Choroid plexus epithelial cell (primary cell): ENCODE measurements at regions not wholly inside any gene's neighbourhood (a gene's known extent, or its start where the extent isn't known, plus 50 kb on each side); places are given as distances from the start of the nearest gene placed in this dataset.

Experiments used
- DNase-seq: peaks from one replicate; pipeline ENCODE4 v3.0.0-alpha.2; 2010; ENCODE audit warnings: low read depth
- H3K4me3 ChIP-seq: 2 replicates; pipeline ENCODE4 v1.5.1; 2011; ENCODE audit warnings: low read depth, mild to moderate bottlenecking, control low read depth, low read length, moderate library complexity
- TF ChIP-seq, protein P1 (sequence below): conservative IDR thresholded peaks from 2 replicates; pipeline ENCODE4 v1.5.1; 2011; ENCODE audit warnings: low read depth, mild to moderate bottlenecking, control low read depth, inconsistent platforms, low read length, moderate library complexity

GRCh38 chr13:47287291-47287751 lies 390.5 kb upstream of the HTR2A start:
- TF ChIP-seq, protein P1, sequence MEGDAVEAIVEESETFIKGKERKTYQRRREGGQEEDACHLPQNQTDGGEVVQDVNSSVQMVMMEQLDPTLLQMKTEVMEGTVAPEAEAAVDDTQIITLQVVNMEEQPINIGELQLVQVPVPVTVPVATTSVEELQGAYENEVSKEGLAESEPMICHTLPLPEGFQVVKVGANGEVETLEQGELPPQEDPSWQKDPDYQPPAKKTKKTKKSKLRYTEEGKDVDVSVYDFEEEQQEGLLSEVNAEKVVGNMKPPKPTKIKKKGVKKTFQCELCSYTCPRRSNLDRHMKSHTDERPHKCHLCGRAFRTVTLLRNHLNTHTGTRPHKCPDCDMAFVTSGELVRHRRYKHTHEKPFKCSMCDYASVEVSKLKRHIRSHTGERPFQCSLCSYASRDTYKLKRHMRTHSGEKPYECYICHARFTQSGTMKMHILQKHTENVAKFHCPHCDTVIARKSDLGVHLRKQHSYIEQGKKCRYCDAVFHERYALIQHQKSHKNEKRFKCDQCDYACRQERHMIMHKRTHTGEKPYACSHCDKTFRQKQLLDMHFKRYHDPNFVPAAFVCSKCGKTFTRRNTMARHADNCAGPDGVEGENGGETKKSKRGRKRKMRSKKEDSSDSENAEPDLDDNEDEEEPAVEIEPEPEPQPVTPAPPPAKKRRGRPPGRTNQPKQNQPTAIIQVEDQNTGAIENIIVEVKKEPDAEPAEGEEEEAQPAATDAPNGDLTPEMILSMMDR, result no peak
- peak; percentile 79 for DNase-seq

DNA sequence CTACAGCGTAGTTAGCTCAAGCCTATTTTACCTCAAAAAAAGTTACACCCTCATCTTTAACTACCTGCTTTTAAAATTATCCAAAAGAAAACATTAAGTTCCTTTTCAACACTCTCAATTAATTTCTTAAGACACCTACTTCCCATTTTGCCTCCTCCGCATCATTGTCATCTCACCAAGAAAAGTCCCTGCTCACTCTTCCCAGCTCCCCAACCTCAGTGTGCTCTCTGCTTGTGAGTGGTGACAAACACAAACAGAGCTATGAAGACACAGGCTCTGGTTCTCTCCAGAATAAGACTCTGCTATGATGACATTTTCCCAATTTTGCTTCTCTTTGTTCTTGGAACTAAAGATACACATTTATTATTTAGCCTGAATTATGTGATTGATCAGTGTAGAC lies 385.1 kb upstream of the HTR2A start:
- TF ChIP-seq, protein P1, result no peak
- DNase-seq, result no peak
- no peak overlapping the region for H3K4me3 ChIP-seq

More at GRCh38 chr13:47287291-47287751, 390.5 kb upstream of the HTR2A start:
- no peak overlapping the region for H3K4me3 ChIP-seq

DNA sequence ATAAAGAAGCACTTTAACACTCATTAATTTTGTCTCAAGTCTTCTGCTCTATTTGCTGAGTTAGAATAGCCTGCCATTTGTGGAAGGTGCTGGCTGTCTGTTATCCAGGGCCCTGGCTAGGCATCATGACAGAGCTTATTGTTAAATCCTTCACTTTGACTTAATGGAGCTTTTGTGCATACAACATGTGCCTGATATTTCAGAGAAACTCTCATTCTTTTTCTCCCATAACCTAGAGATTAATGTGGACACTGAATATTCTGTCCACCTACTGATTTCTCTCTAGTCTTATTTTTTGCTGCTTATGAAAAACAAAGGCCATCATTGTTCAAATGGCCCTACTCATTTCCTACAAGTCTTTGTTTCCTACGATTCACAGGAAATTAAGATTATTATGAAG lies 383.1 kb upstream of the HTR2A start:
- TF ChIP-seq, protein P1, result no peak
- no peak overlapping the region for H3K4me3 ChIP-seq
- DNase-seq, result no peak

DNA sequence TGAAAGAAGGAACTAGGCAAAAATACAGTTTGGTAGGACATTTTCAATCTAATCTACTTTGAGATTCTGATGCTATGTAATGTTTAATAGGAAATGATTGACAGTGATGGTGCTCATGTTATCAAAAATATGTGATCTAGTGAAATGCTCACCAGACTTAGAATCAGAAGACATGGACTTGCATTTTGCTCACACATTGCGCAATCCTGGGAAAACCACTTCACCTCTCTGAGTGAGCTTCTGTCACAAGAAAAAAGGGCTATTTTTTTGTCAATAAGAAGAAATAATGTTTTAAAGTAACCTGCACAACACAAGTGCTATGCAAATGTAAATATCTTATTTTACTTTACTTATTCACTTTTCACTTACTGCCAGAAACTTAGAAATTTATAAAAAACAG lies 380.9 kb upstream of the HTR2A start:
- TF ChIP-seq, protein P1, result no peak
- H3K4me3 ChIP-seq, result no peak overlapping the region
- DNase-seq, result peak; percentile 56

DNA sequence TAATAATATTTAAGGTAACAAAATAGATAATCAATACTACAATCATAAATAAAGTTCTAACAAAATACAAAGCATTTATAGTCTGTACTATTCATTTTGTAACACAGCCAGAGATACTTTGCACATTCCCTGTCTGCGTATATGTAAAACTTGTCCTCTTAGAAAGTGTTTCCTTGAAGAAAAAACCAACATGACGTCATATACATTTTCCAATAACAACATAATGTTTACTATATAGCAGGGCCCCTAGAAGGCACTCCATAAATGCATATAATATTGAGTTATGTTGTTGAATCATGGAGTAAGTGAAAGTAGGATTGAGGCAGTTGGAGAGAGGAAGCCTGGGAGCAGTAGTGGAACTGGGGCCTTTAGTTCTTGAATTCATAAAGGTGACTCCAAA lies 371.4 kb upstream of the HTR2A start:
- TF ChIP-seq, protein P1, result no peak
- no peak for DNase-seq

DNA sequence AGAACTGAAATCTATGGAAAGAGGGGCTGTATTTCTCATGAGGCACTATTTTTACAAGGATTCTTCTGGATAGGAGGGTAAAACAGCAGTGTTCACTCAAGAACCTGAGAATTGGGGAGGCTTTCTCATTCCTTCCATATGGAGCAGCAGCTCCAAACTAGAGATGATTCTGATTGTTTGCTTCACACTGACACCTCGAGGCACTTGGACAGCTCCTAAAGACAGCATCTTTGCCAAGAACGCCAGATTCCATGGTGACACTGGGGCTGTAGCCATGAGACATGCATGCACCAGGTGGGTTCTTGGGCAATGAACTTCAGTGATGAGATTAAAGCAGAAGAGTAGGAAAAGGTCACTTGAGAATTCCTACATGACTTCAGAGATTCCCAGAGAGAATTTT lies 361.5 kb upstream of the HTR2A start:
- no peak for DNase-seq
- H3K4me3 ChIP-seq, result no peak overlapping the region
- TF ChIP-seq, protein P1, result peak; percentile 5

More for the DNA sequence above, 371.4 kb upstream of the HTR2A start:
- no peak overlapping the region for H3K4me3 ChIP-seq

DNA sequence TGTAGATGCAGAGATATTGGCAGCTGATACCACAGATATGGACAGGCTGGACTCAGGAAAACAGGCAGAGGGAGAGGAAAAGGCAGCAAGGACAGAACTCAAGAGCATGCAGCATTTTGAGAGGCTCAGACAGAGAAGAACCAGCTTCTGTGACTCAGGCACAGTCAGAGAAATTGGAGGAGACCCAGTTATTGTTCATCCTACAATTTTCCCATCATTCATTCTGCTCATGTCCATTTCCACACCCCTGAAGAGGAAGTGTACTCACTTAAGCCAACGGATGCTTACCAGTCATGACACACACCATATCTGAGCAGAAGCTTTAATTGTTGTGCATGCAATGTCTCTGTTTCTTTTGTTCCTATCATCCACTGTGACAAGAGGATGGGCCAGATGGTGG lies 359.8 kb upstream of the HTR2A start:
- peak; percentile 23 for DNase-seq

More for the DNA sequence above, 359.8 kb upstream of the HTR2A start:
- no peak overlapping the region for H3K4me3 ChIP-seq
- TF ChIP-seq, protein P1, result no peak
